NCI-H2227 (cell line): ENCODE measurements at regions not wholly inside any gene's neighbourhood (a gene's known extent, or its start where the extent isn't known, plus 50 kb on each side); places are given as distances from the start of the nearest gene placed in this dataset.
A peak's percentile ranks its signal among the peaks of the same experiment; 100 is the strongest.

Experiments
- DNase-seq: peaks from one replicate; lab custom pipeline; 2025; ENCODE audit not compliant: unreplicated experiment; lab: John Stamatoyannopoulos, UW

- no peak for DNase-seq
These were observed 334.2 kb downstream of the CD83 start for GRCh38 chr6:14451594-14452374.

- DNase-seq, result no peak
These were observed 335.3 kb downstream of the CD83 start for GRCh38 chr6:14452567-14453527.

- peak; percentile 19 for DNase-seq
These were observed 336.3 kb downstream of the CD83 start for GRCh38 chr6:14453712-14454472.

- DNase-seq, result no peak
These were observed 336.9 kb downstream of the CD83 start for GRCh38 chr6:14454473-14454775.

GRCh38 chr6:14455427-14455826, 337.9 kb downstream of the CD83 start:
- DNase-seq, result no peak

- no peak for DNase-seq
These were observed 338.5 kb downstream of the CD83 start for GRCh38 chr6:14455876-14456648.

- no peak for DNase-seq
These were observed 339.4 kb downstream of the CD83 start for GRCh38 chr6:14456941-14457340.

GRCh38 chr6:14458669-14459266, 341.2 kb downstream of the CD83 start:
- DNase-seq, result no peak

GRCh38 chr6:14459315-14459714, 341.7 kb downstream of the CD83 start:
- no peak for DNase-seq

GRCh38 chr6:14460556-14460955, 343.0 kb downstream of the CD83 start:
- DNase-seq, result no peak

GRCh38 chr6:14462135-14462534, 344.6 kb downstream of the CD83 start:
- no peak for DNase-seq

GRCh38 chr6:14462566-14462965, 345.0 kb downstream of the CD83 start:
- no peak for DNase-seq

- DNase-seq, result no peak
These were observed 345.5 kb downstream of the CD83 start for GRCh38 chr6:14463110-14463509.

GRCh38 chr6:14464055-14464454, 346.5 kb downstream of the CD83 start:
- DNase-seq, result no peak

GRCh38 chr6:14464716-14465115, 347.1 kb downstream of the CD83 start:
- no peak for DNase-seq

- no peak for DNase-seq
These were observed 348.7 kb downstream of the CD83 start for GRCh38 chr6:14466278-14466677.

GRCh38 chr6:14467591-14467990, 350.0 kb downstream of the CD83 start:
- DNase-seq, result no peak

- no peak for DNase-seq
These were observed 351.2 kb downstream of the CD83 start for GRCh38 chr6:14468647-14469321.

GRCh38 chr6:14470101-14470500, 352.5 kb downstream of the CD83 start:
- DNase-seq, result no peak

GRCh38 chr6:14470671-14471070, 353.1 kb downstream of the CD83 start:
- no peak for DNase-seq
